K562 (cell line): ENCODE measurements at regions not wholly inside any gene's neighbourhood (a gene's known extent, or its start where the extent isn't known, plus 50 kb on each side); places are given as distances from the start of the nearest gene placed in this dataset.

ENCODE experiments used
- ATAC-seq: fragments of 200-7000 bp; cut with Tn5 transposase; 3 replicates; pipeline ENCODE4 v1.9.1; 2020; ENCODE audit warnings: moderate library complexity
- BruUV-seq: library from RNA; stranded (reverse); fragments of 400-500 nt; replicated peaks from 2 replicates; lab custom pipeline; 2021; lab: Mats Ljungman, UMichigan
- CTCF ChIA-PET: fragments of 300-600 bp; formaldehyde crosslinking; extraction: SDS; loops from one replicate; lab custom pipeline; 2021; ENCODE audit warnings: low intra/inter-chr PET ratio; lab: Yijun Ruan, JAX
- POLR2A ChIA-PET: fragments of 300-600, 350-650 bp; sonication (Branson Sonifier 250); formaldehyde crosslinking; extraction: SDS; loops from one replicate; lab custom pipeline; 2021; ENCODE audit warnings: antibody characterized with exemption, inconsistent platforms; lab: Yijun Ruan, JAX
- DNase-seq, 4 experiments: peaks; one replicate each; pipeline versions ENCODE4 v3.0.0 to v3.0.0-alpha.2; 2011 to 2018; ENCODE audit warnings: low spot score in 3 of 4, mixed read lengths in 3 of 4; ENCODE audit errors: extremely low read depth in 1 of 4
- FAIRE-seq: peaks from 2 replicates; lab custom pipeline; 2011; peaks lifted over from hg19 to GRCh38; lab: Jason Lieb, UNC
- H2AFZ ChIP-seq: 2 replicates; pipeline ENCODE4 v1.6.0; 2011; ENCODE audit warnings: low read depth, low read length, control low read depth, inconsistent platforms
- H3K27ac ChIP-seq: fragments of 200-600 bp; 3 replicates; pipeline ENCODE4 v1.8.0; 2011; ENCODE audit warnings: low read depth, mild to moderate bottlenecking, control low read depth, inconsistent platforms, low read length, moderate library complexity, mixed read lengths; ENCODE audit errors: extremely low read depth
- H3K27me3 ChIP-seq, 2 experiments: fragments of 300-600 bp in 1 of 2; 2 replicates in 1 of 2; 3 replicates in 1 of 2; pipeline versions ENCODE4 v1.6.0 to v1.8.0; 2011; ENCODE audit warnings: inconsistent platforms in 2 of 2, low read length in 2 of 2, mild to moderate bottlenecking in 1 of 2, mixed read lengths in 1 of 2, moderate library complexity in 1 of 2; ENCODE audit not compliant: control insufficient read depth in 2 of 2, insufficient read depth in 2 of 2
- H3K36me3 ChIP-seq: fragments of 300-600 bp; 3 replicates; pipeline ENCODE4 v1.8.0; 2011; ENCODE audit warnings: mild to moderate bottlenecking, low read length, inconsistent platforms; ENCODE audit not compliant: control insufficient read depth, insufficient read depth
- H3K4me1 ChIP-seq, 2 experiments: fragments of 200-600 bp in 1 of 2; replicated peaks in 1 of 2; 2 replicates in 1 of 2; 3 replicates in 1 of 2; pipeline versions ENCODE4 v1.5.1 to v1.8.0; 2011; ENCODE audit warnings: inconsistent platforms in 2 of 2, low read length in 2 of 2, mild to moderate bottlenecking in 1 of 2, mixed read lengths in 1 of 2, moderate library complexity in 1 of 2; ENCODE audit not compliant: control insufficient read depth in 2 of 2, insufficient read depth in 2 of 2
- H3K4me2 ChIP-seq: 2 replicates; pipeline ENCODE4 v1.6.1; 2011; ENCODE audit warnings: low read length, control low read depth, inconsistent platforms, mixed read lengths; ENCODE audit not compliant: insufficient read depth
- H3K4me3 ChIP-seq: fragments of 200-600 bp; sonication (generic), shearing (Covaris generic); 2 replicates; pipeline ENCODE4 v1.5.1; 2016; ENCODE audit warnings: control low read depth, inconsistent platforms
- H3K79me2 ChIP-seq: fragments of 200-600 bp; 3 replicates; pipeline ENCODE4 v1.8.0; 2011; ENCODE audit warnings: low read length, inconsistent platforms; ENCODE audit not compliant: control insufficient read depth, insufficient read depth
- H3K9ac ChIP-seq, 2 experiments: 2 replicates each; pipeline versions ENCODE4 v1.6.0 to v1.6.1; 2011; ENCODE audit warnings: low read depth in 2 of 2, low read length in 2 of 2, control low read depth in 1 of 2, inconsistent platforms in 1 of 2, mild to moderate bottlenecking in 1 of 2, mixed read lengths in 1 of 2; ENCODE audit not compliant: insufficient read depth in 1 of 2
- H3K9me1 ChIP-seq: one replicate; pipeline ENCODE4 v1.6.0; 2011; ENCODE audit warnings: inconsistent platforms, mild to moderate bottlenecking, low read length, moderate library complexity; ENCODE audit not compliant: control insufficient read depth, insufficient read depth
- H3K9me3 ChIP-seq: replicated peaks from 2 replicates; pipeline ENCODE4 v1.5.1; 2011; ENCODE audit warnings: low read depth, low read length, inconsistent platforms; ENCODE audit not compliant: control insufficient read depth, insufficient read depth
- H4K20me1 ChIP-seq: replicated peaks from 2 replicates; pipeline ENCODE4 v1.6.1; 2011; ENCODE audit warnings: low read length, inconsistent platforms, mixed read lengths; ENCODE audit not compliant: control insufficient read depth, insufficient read depth
- MIER1 ChIP-seq: fragments of 450-650 bp; IDR thresholded peaks from 2 replicates; pipeline ENCODE4 v1.6.1; 2016; ENCODE audit warnings: antibody characterized with exemption, mild to moderate bottlenecking, low read depth
- PRDM10 ChIP-seq: fragments of 450-650 bp; IDR thresholded peaks from 2 replicates; pipeline ENCODE4 v1.6.1; 2018; ENCODE audit not compliant: partially characterized antibody
- ZC3H11A ChIP-seq: IDR thresholded peaks from 2 replicates; pipeline ENCODE4 v1.6.1; 2012; ENCODE audit warnings: low read depth, low read length, improper control_type of control experiment
- ZNF609 ChIP-seq: sonication (generic); formaldehyde crosslinking; IDR thresholded peaks from 2 replicates; pipeline ENCODE4 v1.8.1; 2023; ENCODE audit warnings: missing genetic modification reagents, mild to moderate bottlenecking, borderline replicate concordance
- WGBS: fragments of 100-300 bp; shearing (Covaris generic); methylation state at CpG from one replicate; pipeline ENCODE4 v1.1.6; 2016; ENCODE audit warnings: low coverage, mixed read lengths; ENCODE audit not compliant: insufficient coverage; ENCODE audit errors: missing lambda C conversion rate; 5-methylcytosine and 5-hydroxymethylcytosine counted together
- in situ Hi-C: fragments of 300-500 bp; cut with MboI; formaldehyde crosslinking; loops from 4 replicates; pipeline ENCODE4 v1.15.0; 2018; ENCODE audit warnings: inconsistent platforms, mixed read lengths
- intact Hi-C: fragments of 100-400 bp; cut with micrococcal nuclease; formaldehyde crosslinking; loops from 2 replicates; pipeline ENCODE4 v1.14.2; 2022

GRCh38 chr2:145874466-145874865, 1354.5 kb upstream of the ZEB2 start (continued):
- TF ChIP-seq ZNF609 (CRISPR knock-in tag) = no peak

- no peaks in the 10 kb centered on the region for H3K36me3 ChIP-seq
- no peak overlapping the region for H3K27ac ChIP-seq
- no peak for TF ChIP-seq MIER1
- no peak for TF ChIP-seq ZC3H11A
- TF ChIP-seq PRDM10 = no peak
- TF ChIP-seq, all 486 proteins: peak for 0
- Histone ChIP-seq H3K9me1 (no peaks in the 10 kb centered on the region), H3K4me3 (no peak overlapping the region), H2AFZ (no peak overlapping the region), H4K20me1 (no peaks in the 10 kb centered on the region), H3K27me3 (no peaks in the 10 kb centered on the region), H3K4me1 (no peaks in the 10 kb centered on the region), H3K79me2 (no peaks in the 10 kb centered on the region), H3K9ac (no peak overlapping the region), H3K4me2 (no peak overlapping the region), H3K9me3 (no peaks in the 10 kb centered on the region)
- intact Hi-C loops = no loop called here
- in situ Hi-C loops = no loop called here
- ChIA-PET CTCF (no interaction called here), POLR2A (no interaction called here)
- no peak for DNase-seq
- no peak for ATAC-seq
- WGBS = 58% methylated on average over 3 of the region's 3 CpGs
- no TSS peak for BruUV-seq
- no peak for FAIRE-seq
Measured at GRCh38 chr2:145864501-145864900, 1344.6 kb upstream of the ZEB2 start.
